H1 (cell line): ENCODE measurements at regions not wholly inside any gene's neighbourhood (a gene's known extent, or its start where the extent isn't known, plus 50 kb on each side); places are given as distances from the start of the nearest gene placed in this dataset.

ENCODE experiments used
- POLR2A ChIP-seq, 2 experiments: IDR thresholded peaks; 1 replicate in 1 of 2; 2 replicates in 1 of 2; pipeline ENCODE4 v1.6.1; 2011; ENCODE audit warnings: low read depth in 2 of 2, low read length in 2 of 2, mild to moderate bottlenecking in 2 of 2; ENCODE audit errors: control extremely low read depth in 1 of 2
- TAF1 ChIP-seq: IDR thresholded peaks from 2 replicates; pipeline ENCODE4 v1.6.1; 2011; ENCODE audit warnings: mild to moderate bottlenecking, low read depth, low read length
- TF ChIP-seq, protein P1 (sequence below), 3 experiments: IDR thresholded peaks; 1 replicate in 2 of 3; 2 replicates in 1 of 3; pipeline versions ENCODE4 v1.5.1 to v1.6.1; 2011; ENCODE audit warnings: low read length in 3 of 3, mild to moderate bottlenecking in 3 of 3, inconsistent platforms in 2 of 3, low read depth in 1 of 3, moderate library complexity in 1 of 3; ENCODE audit not compliant: insufficient read depth in 1 of 3; ENCODE audit errors: control extremely low read depth in 1 of 3

DNA sequence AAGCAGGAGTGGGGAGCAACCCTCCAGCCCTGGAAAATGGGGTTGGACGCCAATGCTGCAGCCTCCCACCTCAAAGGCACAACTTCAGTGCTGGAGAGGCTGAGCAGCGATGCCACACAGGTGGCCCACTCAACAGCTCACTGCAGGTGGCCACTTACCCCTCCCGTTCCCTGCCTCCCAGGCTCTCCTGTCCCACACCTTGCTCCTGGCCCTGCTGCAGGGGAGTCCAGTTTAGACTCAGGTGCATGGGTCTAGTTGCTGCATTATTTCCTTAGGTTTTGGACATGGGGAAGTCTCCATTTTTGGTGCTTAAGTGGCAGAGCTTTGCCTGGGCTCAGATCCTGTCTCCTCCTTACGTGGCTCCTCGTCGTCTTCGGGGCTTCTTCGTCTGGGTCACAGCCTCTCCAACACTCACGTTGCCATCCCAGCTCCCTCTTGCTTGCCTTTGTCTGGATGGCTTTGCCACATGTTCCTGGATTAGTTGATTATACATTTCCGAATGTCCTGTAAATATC is 898.3 kb downstream of the BRD1 start:
- TF ChIP-seq, protein P1, sequence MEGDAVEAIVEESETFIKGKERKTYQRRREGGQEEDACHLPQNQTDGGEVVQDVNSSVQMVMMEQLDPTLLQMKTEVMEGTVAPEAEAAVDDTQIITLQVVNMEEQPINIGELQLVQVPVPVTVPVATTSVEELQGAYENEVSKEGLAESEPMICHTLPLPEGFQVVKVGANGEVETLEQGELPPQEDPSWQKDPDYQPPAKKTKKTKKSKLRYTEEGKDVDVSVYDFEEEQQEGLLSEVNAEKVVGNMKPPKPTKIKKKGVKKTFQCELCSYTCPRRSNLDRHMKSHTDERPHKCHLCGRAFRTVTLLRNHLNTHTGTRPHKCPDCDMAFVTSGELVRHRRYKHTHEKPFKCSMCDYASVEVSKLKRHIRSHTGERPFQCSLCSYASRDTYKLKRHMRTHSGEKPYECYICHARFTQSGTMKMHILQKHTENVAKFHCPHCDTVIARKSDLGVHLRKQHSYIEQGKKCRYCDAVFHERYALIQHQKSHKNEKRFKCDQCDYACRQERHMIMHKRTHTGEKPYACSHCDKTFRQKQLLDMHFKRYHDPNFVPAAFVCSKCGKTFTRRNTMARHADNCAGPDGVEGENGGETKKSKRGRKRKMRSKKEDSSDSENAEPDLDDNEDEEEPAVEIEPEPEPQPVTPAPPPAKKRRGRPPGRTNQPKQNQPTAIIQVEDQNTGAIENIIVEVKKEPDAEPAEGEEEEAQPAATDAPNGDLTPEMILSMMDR (IDR thresholded peaks at IDR 0.05; ENCODE audit: control extremely low read depth in 1 of 3, insufficient read depth in 1 of 3, low read depth in 1 of 3, low read length in 3 of 3), result no peak
- no peak for TF ChIP-seq TAF1
- no peak for TF ChIP-seq POLR2A (IDR thresholded peaks at IDR 0.05; ENCODE audit: control extremely low read depth in 1 of 2, low read depth in 2 of 2, low read length in 2 of 2)
